H54 (cell line): ENCODE measurements at regions not wholly inside any gene's neighbourhood (a gene's known extent, or its start where the extent isn't known, plus 50 kb on each side); places are given as distances from the start of the nearest gene placed in this dataset.

Experiments
- DNase-seq: peaks from one replicate; pipeline ENCODE4 v3.0.0; 2011; ENCODE audit warnings: low spot score, mixed read lengths; ENCODE audit not compliant: insufficient read length
- FAIRE-seq: peaks from 3 replicates; lab custom pipeline; 2011; peaks lifted over from hg19 to GRCh38; lab: Jason Lieb, UNC
- POLR2A ChIP-seq: IDR thresholded peaks from 2 replicates; pipeline ENCODE4 v1.6.1; 2011; ENCODE audit warnings: low read depth, mild to moderate bottlenecking, low read length

DNA sequence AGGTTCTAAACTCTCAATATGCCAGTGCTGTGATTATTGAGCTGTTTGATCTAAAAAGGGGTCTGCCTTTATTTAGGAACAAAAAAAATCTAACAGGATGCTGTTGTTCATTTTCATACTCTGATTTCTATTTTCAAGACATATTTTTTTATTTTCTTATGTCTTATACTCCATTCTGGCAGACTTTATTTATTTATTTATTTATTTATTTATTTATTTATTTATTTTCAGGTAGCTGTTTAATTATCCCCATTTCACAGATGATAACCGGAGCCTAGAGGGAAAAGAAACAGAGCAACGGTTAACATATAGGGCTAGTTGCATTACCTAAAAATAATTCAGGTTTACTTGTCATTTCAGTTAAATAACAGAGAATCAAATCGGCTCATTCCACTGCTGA, 174.4 kb downstream of the CENPF start:
- DNase-seq (no peak), FAIRE-seq (no peak)
- TF ChIP-seq POLR2A: no peak

DNA sequence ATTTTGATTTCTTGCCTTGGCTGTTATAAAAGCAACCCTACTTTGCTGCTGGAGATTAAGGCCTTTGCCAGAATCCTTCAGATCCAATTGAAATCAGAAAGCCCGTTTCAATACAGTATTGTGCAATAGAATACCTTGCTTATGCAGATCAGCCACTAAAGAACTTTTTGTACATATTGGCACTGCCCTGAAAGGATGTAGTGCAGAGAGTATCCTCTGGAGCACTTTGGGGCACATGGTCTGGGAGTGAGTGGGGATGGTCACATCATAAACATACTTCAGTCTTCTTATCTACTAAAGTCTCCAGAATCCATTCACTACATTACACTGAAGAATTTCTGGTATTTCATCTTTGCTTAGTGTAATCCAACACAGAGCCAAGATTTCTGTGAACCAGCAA, 189.0 kb downstream of the CENPF start:
- DNase-seq: no peak
- no peak for FAIRE-seq
- no peak for TF ChIP-seq POLR2A

DNA sequence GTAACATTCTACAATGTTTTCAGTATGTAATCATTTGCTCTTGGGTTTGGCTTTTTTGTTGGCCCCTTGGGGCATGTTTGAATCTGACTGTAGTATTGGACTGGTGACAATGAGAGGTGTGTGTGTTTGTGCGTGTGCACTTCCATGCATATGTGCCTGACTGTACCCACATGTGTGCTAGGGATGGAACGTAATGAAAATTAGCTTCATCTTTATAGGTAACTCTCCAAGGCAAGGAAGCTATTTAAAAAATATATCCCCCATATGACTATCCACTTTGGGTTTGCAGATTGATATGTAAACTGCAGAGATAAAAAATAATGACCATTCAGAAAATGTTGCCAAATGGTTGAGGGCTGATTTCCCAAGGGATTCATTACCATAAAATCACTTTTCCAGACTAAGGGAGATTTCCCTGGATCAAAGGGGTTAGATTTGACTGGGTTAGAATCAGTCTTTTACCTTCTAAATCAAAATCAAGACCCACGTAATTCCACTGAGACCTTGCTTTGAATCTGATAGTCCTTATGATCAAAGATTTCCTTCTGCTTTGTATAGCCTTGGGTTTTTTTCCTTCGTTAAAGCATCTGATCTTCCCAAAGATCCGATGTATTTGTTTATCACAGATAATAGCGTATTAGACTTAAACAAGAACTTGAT, 189.7 kb downstream of the CENPF start:
- DNase-seq (no peak), FAIRE-seq (no peak)
- no peak for TF ChIP-seq POLR2A

- no peak for TF ChIP-seq POLR2A
- FAIRE-seq (no peak), DNase-seq (no peak)
Measured at GRCh38 chr1:214793708-214794107, 190.7 kb downstream of the CENPF start.

- FAIRE-seq (no peak), DNase-seq (no peak)
- TF ChIP-seq POLR2A: no peak
Measured at GRCh38 chr1:214801191-214801590, 198.2 kb downstream of the CENPF start.

GRCh38 chr1:214808845-214809460, 206.0 kb downstream of the CENPF start:
- TF ChIP-seq POLR2A: no peak
- no peak for FAIRE-seq

DNA sequence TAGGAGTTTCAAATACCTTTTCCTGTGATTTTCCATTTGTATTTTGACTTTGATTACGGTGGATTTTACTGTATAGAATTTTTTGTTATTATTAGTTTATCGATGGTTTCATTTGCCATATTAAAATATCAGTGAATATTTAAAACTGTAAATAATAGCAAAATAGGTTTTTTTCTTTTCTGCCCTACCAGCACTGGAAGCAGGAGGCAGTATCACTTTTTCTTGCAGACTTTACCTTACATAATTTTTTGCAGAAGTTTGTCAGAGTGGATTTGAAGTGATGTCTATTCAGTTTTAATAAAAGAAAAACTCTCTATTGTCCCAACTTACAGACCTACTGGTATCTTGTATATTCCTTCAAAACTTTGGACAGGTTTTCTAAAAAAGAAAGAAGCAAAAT, 213.6 kb downstream of the CENPF start:
- FAIRE-seq (no peak), DNase-seq (no peak)
- no peak for TF ChIP-seq POLR2A

More at GRCh38 chr1:214808845-214809460, 206.0 kb downstream of the CENPF start:
- DNase-seq: no peak

DNA sequence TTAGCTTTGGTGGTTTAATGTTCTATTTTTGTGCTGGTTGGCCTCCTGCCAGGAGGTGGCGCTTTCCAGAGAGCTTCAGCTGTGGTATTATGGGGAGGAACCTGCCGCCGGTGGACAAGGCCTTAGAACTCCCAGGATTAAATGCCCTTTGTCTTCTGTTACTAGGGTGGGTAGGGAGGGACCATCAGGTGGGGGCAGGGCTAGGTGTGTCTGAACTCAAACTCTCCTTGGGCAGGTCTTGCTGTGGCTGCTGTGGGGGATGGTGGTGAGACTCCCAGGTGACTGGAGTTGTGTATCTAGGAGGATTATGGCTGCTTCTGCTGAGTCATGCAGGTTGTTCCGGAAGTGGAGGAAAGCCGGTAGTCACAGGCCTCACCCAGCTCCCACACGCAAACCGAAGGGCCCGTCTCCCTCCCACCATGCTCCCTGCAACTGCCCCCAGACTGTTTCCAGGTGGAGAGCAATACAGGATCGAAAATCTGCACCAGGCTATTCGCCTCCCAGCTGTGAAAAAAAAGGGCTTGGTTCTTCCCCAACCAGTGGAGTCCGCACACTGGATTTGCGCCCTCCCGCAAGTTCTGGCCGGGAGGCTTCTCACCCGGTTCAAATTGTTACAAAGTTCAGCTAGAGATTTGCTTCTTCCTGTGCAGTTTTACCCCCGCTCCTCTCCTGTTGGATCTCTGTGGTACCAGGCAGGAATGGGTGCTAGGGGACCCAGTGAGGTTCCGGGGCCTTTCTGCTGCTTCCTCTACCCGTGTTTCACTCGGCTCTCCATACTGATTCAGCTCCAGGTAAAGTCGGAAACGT, 220.5 kb downstream of the CENPF start:
- no peak for TF ChIP-seq POLR2A
- FAIRE-seq (no peak), DNase-seq (no peak)

DNA sequence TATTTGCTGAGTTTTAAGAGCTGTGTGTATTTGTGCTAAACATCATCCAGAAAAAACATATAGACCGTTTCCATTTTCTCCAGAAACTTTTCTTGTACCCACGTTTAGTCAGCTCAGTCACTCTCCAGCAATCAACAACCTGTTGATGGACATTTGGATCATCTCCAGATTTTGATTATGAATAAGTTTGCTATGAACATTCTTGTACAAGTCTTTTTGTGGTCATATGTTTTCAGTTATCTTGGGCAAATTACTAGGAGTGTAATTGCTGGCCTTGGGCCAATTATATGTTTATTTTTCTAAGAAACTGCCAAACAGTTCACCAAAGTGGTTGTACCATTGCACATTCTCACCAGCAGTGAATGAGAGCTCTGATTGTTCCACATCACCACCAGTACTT, 221.8 kb downstream of the CENPF start:
- DNase-seq: no peak
- no peak for TF ChIP-seq POLR2A
- no peak for FAIRE-seq

- no peak for TF ChIP-seq POLR2A
- DNase-seq (no peak), FAIRE-seq (peak; percentile 6)
Measured at GRCh38 chr1:214826619-214827018, 223.6 kb downstream of the CENPF start.

- DNase-seq (no peak), FAIRE-seq (no peak)
- TF ChIP-seq POLR2A: no peak
Measured at GRCh38 chr1:214827883-214828282, 224.9 kb downstream of the CENPF start.

DNA sequence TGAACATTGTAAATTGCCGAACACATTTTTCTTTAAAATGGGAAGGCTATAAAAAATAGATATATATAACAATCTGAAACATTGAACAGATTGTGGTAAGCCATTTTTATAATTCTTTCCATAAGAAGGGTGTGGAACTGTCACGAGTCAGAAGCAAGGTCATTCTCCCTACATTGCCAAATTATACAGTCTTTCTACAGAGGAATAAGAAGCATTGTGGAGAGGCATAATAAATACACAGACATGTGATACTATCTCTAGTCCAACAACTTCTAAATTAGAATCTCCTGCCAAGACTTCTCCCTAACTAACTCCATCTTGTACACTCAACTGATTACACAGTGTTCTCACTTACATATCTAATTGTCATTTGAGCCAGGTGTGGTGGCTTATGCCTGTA, 227.9 kb downstream of the CENPF start:
- FAIRE-seq (no peak), DNase-seq (no peak)
- TF ChIP-seq POLR2A: no peak

- DNase-seq (no peak), FAIRE-seq (no peak)
- no peak for TF ChIP-seq POLR2A
Measured at GRCh38 chr1:214831956-214832355, 229.0 kb downstream of the CENPF start.

DNA sequence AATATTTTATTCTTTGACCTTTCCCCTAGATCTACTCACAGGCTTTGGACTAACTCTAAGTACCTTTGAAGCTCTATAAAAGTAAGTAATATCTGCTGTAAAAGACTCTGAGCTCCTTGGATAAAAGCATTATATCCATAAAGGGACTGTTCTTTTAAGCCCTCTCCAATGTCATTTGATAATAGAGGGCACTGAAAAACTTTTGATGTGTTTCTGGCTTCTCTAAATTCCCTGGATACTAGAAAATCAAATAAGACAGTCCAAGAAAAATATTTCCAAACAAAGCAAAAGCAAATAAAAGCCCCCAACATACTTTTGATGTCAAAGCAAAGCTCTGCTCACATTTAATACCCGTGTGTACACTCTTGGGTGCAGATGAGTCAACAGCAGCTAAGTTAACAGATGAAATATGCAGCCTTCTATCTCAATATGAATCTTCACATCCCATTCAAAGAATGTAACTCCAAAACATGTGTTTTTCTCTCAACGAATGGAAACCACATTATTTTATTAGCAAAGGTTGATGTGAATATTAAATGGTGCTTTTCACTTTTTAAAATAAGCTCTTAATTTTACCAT, 230.3 kb downstream of the CENPF start:
- TF ChIP-seq POLR2A: no peak
- FAIRE-seq (no peak), DNase-seq (no peak)
